Mesenteric fat pad (tissue), 1 donor: ENCODE measurements at regions not wholly inside any gene's neighbourhood (a gene's known extent, or its start where the extent isn't known, plus 50 kb on each side); places are given as distances from the start of the nearest gene placed in this dataset.
"Not testable (repeated sequence)": the region's sequence is repeated elsewhere in the genome, so short reads cannot be mapped to it uniquely, and the experiment has no call there.

ENCODE experiments used
- DNase-seq: peaks from one replicate; pipeline ENCODE4 v3.0.0-alpha.2; 2020; ENCODE audit warnings: low spot score
- donor health status: DM: yes; HTN: yes; CAD: no.

GRCh38 chr21:19048098-19048672 is 644.6 kb upstream of the TMPRSS15 start:
- no peak for DNase-seq

GRCh38 chr21:19049567-19049966 is 646.0 kb upstream of the TMPRSS15 start:
- no peak for DNase-seq

- no peak for DNase-seq
These were observed 661.6 kb upstream of the TMPRSS15 start for GRCh38 chr21:19065164-19065563.

- no peak for DNase-seq
These were observed 672.4 kb upstream of the TMPRSS15 start for GRCh38 chr21:19076031-19076430.

- DNase-seq: no peak
These were observed 706.1 kb upstream of the TMPRSS15 start for GRCh38 chr21:19109694-19110093.

- not testable (repeated sequence) for DNase-seq
These were observed 715.7 kb upstream of the TMPRSS15 start for GRCh38 chr21:19119259-19119658.

GRCh38 chr21:19120591-19120990 is 717.0 kb upstream of the TMPRSS15 start:
- DNase-seq: no peak

- DNase-seq: no peak
These were observed 718.8 kb upstream of the TMPRSS15 start for GRCh38 chr21:19122356-19122755.

GRCh38 chr21:19123053-19123452 is 719.5 kb upstream of the TMPRSS15 start:
- no peak for DNase-seq

GRCh38 chr21:19123525-19123924 is 719.9 kb upstream of the TMPRSS15 start:
- DNase-seq: no peak

- no peak for DNase-seq
These were observed 721.1 kb upstream of the TMPRSS15 start for GRCh38 chr21:19124691-19125090.

GRCh38 chr21:19130379-19131028 is 726.9 kb upstream of the TMPRSS15 start:
- no peak for DNase-seq

GRCh38 chr21:19141511-19141910 is 737.9 kb upstream of the TMPRSS15 start:
- no peak for DNase-seq

- no peak for DNase-seq
These were observed 742.2 kb upstream of the TMPRSS15 start for GRCh38 chr21:19145682-19146293.

- DNase-seq: no peak
These were observed 744.5 kb upstream of the TMPRSS15 start for GRCh38 chr21:19148056-19148455.

GRCh38 chr21:19171585-19171984 is 768.0 kb upstream of the TMPRSS15 start:
- DNase-seq: no peak

- no peak for DNase-seq
These were observed 778.1 kb upstream of the TMPRSS15 start for GRCh38 chr21:19181604-19182140.

- no peak for DNase-seq
These were observed 794.4 kb upstream of the TMPRSS15 start for GRCh38 chr21:19197950-19198349.

GRCh38 chr21:19198801-19199200 is 795.2 kb upstream of the TMPRSS15 start:
- DNase-seq: no peak

GRCh38 chr21:19218163-19218562 is 814.6 kb upstream of the TMPRSS15 start:
- DNase-seq: no peak

- DNase-seq: no peak
These were observed 820.5 kb upstream of the TMPRSS15 start for GRCh38 chr21:19224090-19224489.

GRCh38 chr21:19228226-19228625 is 824.6 kb upstream of the TMPRSS15 start:
- DNase-seq: no peak

- DNase-seq: not testable (repeated sequence)
These were observed 830.3 kb upstream of the TMPRSS15 start for GRCh38 chr21:19233841-19234240.
